WTC11 (cell line): ENCODE measurements at regions not wholly inside any gene's neighbourhood (a gene's known extent, or its start where the extent isn't known, plus 50 kb on each side); places are given as distances from the start of the nearest gene placed in this dataset.

ENCODE experiments used
- ATAC-seq: fragments of 200-7000 bp; cut with Tn5 transposase; 2 replicates; pipeline ENCODE4 v1.10.0; 2021; ENCODE audit warnings: mild to moderate bottlenecking, moderate library complexity
- CTCF ChIA-PET: fragments of 300-600 bp; sonication (Branson Sonifier 250); formaldehyde crosslinking; loops from one replicate; lab custom pipeline; 2021; ENCODE audit warnings: antibody characterized with exemption; lab: Charles Lee
- POLR2A ChIA-PET: fragments of 350-600 bp; sonication (Branson Sonifier 250); formaldehyde crosslinking; loops from one replicate; lab custom pipeline; 2021; ENCODE audit warnings: antibody characterized with exemption; lab: Charles Lee
- DNase-seq: peaks from one replicate; pipeline ENCODE4 v3.0.0; 2021; ENCODE audit warnings: low spot score
- H3K27ac Mint-ChIP-seq: 2 replicates; pipeline ENCODE4 v1.8.0; 2021; ENCODE audit warnings: mixed read lengths
- H3K27me3 Mint-ChIP-seq: 2 replicates; pipeline ENCODE4 v1.8.0; 2021; ENCODE audit warnings: low read depth, mild to moderate bottlenecking, moderate library complexity, mixed read lengths
- H3K36me3 Mint-ChIP-seq: 2 replicates; pipeline ENCODE4 v1.8.0; 2021; ENCODE audit warnings: mixed read lengths
- H3K4me1 Mint-ChIP-seq: 2 replicates; pipeline ENCODE4 v1.8.0; 2022; ENCODE audit warnings: mixed read lengths
- H3K4me3 Mint-ChIP-seq: 2 replicates; pipeline ENCODE4 v1.8.0; 2021; ENCODE audit warnings: mild to moderate bottlenecking, moderate library complexity, mixed read lengths
- H3K9me3 Mint-ChIP-seq: 2 replicates; pipeline ENCODE4 v1.8.0; 2021; ENCODE audit warnings: mixed read lengths
- ARID4B ChIP-seq: sonication (generic); formaldehyde crosslinking; IDR thresholded peaks from 2 replicates; pipeline ENCODE4 v1.8.0; 2023; ENCODE audit warnings: missing genetic modification reagents, mild to moderate bottlenecking, borderline replicate concordance
- CDX4 ChIP-seq: fragments of 250-450 bp; sonication (Bioruptor Pico); IDR thresholded peaks from 2 replicates; pipeline ENCODE4 v1.9.0; 2021; ENCODE audit warnings: moderate library complexity, mild to moderate bottlenecking, inconsistent platforms, borderline replicate concordance
- CREM ChIP-seq: sonication (generic); formaldehyde crosslinking; IDR thresholded peaks from 2 replicates; pipeline ENCODE4 v1.8.1; 2022; ENCODE audit warnings: mild to moderate bottlenecking, missing genetic modification reagents, moderate library complexity
- EMX1 ChIP-seq: fragments of 250-450 bp; sonication (Bioruptor Pico); IDR thresholded peaks from 2 replicates; pipeline ENCODE4 v1.8.0; 2021; ENCODE audit warnings: mild to moderate bottlenecking
- IRF1 ChIP-seq: sonication (generic); formaldehyde crosslinking; IDR thresholded peaks from 2 replicates; pipeline ENCODE4 v1.8.0; 2023; ENCODE audit warnings: missing genetic modification reagents
- MAX ChIP-seq: sonication (generic); formaldehyde crosslinking; IDR thresholded peaks from 2 replicates; pipeline ENCODE4 v1.8.0; 2022; ENCODE audit warnings: mild to moderate bottlenecking, missing genetic modification reagents
- MLX ChIP-seq: sonication (generic); formaldehyde crosslinking; IDR thresholded peaks from 2 replicates; pipeline ENCODE4 v1.8.1; 2023; ENCODE audit warnings: mild to moderate bottlenecking, missing genetic modification reagents, moderate library complexity
- MYBL2 ChIP-seq: sonication (generic); formaldehyde crosslinking; IDR thresholded peaks from 2 replicates; pipeline ENCODE4 v1.8.1; 2023; ENCODE audit warnings: mild to moderate bottlenecking, moderate library complexity, missing genetic modification reagents
- OVOL2 ChIP-seq: fragments of 250-450 bp; sonication (Bioruptor Pico); IDR thresholded peaks from 2 replicates; pipeline ENCODE4 v1.9.0; 2021; ENCODE audit warnings: mild to moderate bottlenecking, borderline replicate concordance
- PRRX2 ChIP-seq: fragments of 250-450 bp; sonication (Bioruptor Pico); IDR thresholded peaks from 2 replicates; pipeline ENCODE4 v1.8.0; 2021; ENCODE audit warnings: mild to moderate bottlenecking
- RORB ChIP-seq: fragments of 250-450 bp; sonication (Bioruptor Pico); IDR thresholded peaks from 2 replicates; pipeline ENCODE4 v1.9.0; 2021; ENCODE audit warnings: mild to moderate bottlenecking
- SMAD3 ChIP-seq: sonication (generic); formaldehyde crosslinking; IDR thresholded peaks from 2 replicates; pipeline ENCODE4 v1.8.0; 2022; ENCODE audit warnings: missing genetic modification reagents, mild to moderate bottlenecking, borderline replicate concordance
- SP1 ChIP-seq: sonication (generic); formaldehyde crosslinking; conservative IDR thresholded peaks from 2 replicates; pipeline ENCODE4 v1.8.1; 2022; ENCODE audit warnings: missing genetic modification reagents
- TCF7 ChIP-seq: sonication (generic); formaldehyde crosslinking; IDR thresholded peaks from 2 replicates; pipeline ENCODE4 v1.8.0; 2022; ENCODE audit warnings: mild to moderate bottlenecking, low read depth, missing genetic modification reagents, moderate library complexity
- TEAD4 ChIP-seq: sonication (generic); formaldehyde crosslinking; IDR thresholded peaks from 2 replicates; pipeline ENCODE4 v1.8.0; 2022; ENCODE audit warnings: mild to moderate bottlenecking, missing genetic modification reagents
- USF1 ChIP-seq: sonication (generic); formaldehyde crosslinking; IDR thresholded peaks from 2 replicates; pipeline ENCODE4 v1.8.0; 2022; ENCODE audit warnings: mild to moderate bottlenecking, missing genetic modification reagents
- ZBTB43 ChIP-seq: sonication (generic); formaldehyde crosslinking; IDR thresholded peaks from 2 replicates; pipeline ENCODE4 v1.8.1; 2023; ENCODE audit warnings: mild to moderate bottlenecking, missing genetic modification reagents
- ZNF317 ChIP-seq: sonication (generic); formaldehyde crosslinking; IDR thresholded peaks from 2 replicates; pipeline ENCODE4 v1.8.1; 2023; ENCODE audit warnings: low read depth, mild to moderate bottlenecking, moderate library complexity, missing genetic modification reagents, borderline replicate concordance
- ZNF425 ChIP-seq: fragments of 250-450 bp; sonication (Bioruptor Pico); conservative IDR thresholded peaks from 2 replicates; pipeline ENCODE4 v1.9.0; 2021; ENCODE audit warnings: mild to moderate bottlenecking
- ZNF671 ChIP-seq: fragments of 250-450 bp; sonication (Bioruptor Pico); IDR thresholded peaks from 2 replicates; pipeline ENCODE4 v1.8.0; 2021; ENCODE audit warnings: mild to moderate bottlenecking
- ZSCAN18 ChIP-seq: fragments of 250-450 bp; sonication (Bioruptor Pico); IDR thresholded peaks from 2 replicates; pipeline ENCODE4 v2.1.2; 2022; ENCODE audit warnings: mild to moderate bottlenecking, moderate library complexity

- TF ChIP-seq ZSCAN18 (CRISPR knock-in tag) (no peak), MYBL2 (no peak), TCF7 (no peak), PRRX2 (CRISPR knock-in tag) (no peak), USF1 (CRISPR knock-in tag) (no peak), EMX1 (CRISPR knock-in tag) (no peak), TEAD4 (CRISPR knock-in tag) (no peak)
Observed at GRCh38 chr2:7994397-7994951, 687.4 kb upstream of the ID2 start (continued).

GRCh38 chr2:7997279-7997678, 684.6 kb upstream of the ID2 start:
- H3K27ac Mint-ChIP-seq, result no peak overlapping the region
- POLR2A ChIA-PET, result no interaction called here
- TF ChIP-seq ZNF671 (CRISPR knock-in tag) (no peak), ZNF425 (CRISPR knock-in tag) (no peak), OVOL2 (no peak), ZNF317 (CRISPR knock-in tag) (no peak), CREM (CRISPR knock-in tag) (no peak), CDX4 (CRISPR knock-in tag) (no peak), ARID4B (no peak), ZBTB43 (CRISPR knock-in tag) (no peak), RORB (CRISPR knock-in tag) (no peak), MLX (CRISPR knock-in tag) (no peak), SMAD3 (CRISPR knock-in tag) (no peak), MAX (CRISPR knock-in tag) (no peak), IRF1 (CRISPR knock-in tag) (no peak), SP1 (CRISPR knock-in tag) (no peak)
- ATAC-seq, result no peak
- H3K4me3 Mint-ChIP-seq, result no peak overlapping the region
- no peaks in the 10 kb centered on the region for H3K36me3 Mint-ChIP-seq
- peaks cover 27% of the 10 kb centered on the region for H3K4me1 Mint-ChIP-seq
- H3K9me3 Mint-ChIP-seq, result no peaks in the 10 kb centered on the region
- DNase-seq, result no peak
- CTCF ChIA-PET, result no interaction called here
- no peaks in the 10 kb centered on the region for H3K27me3 Mint-ChIP-seq
